SH-SY5Y (cell line): ENCODE measurements at regions not wholly inside any gene's neighbourhood (a gene's known extent, or its start where the extent isn't known, plus 50 kb on each side); places are given as distances from the start of the nearest gene placed in this dataset.

ENCODE experiments used
- GATA2 ChIP-seq: IDR thresholded peaks from 2 replicates; pipeline ENCODE4 v1.6.1; 2011; ENCODE audit warnings: mild to moderate bottlenecking, low read depth, low read length
- GATA3 ChIP-seq: IDR thresholded peaks from 2 replicates; pipeline ENCODE4 v1.6.1; 2011; ENCODE audit warnings: low read depth, mild to moderate bottlenecking, low read length, moderate library complexity

DNA sequence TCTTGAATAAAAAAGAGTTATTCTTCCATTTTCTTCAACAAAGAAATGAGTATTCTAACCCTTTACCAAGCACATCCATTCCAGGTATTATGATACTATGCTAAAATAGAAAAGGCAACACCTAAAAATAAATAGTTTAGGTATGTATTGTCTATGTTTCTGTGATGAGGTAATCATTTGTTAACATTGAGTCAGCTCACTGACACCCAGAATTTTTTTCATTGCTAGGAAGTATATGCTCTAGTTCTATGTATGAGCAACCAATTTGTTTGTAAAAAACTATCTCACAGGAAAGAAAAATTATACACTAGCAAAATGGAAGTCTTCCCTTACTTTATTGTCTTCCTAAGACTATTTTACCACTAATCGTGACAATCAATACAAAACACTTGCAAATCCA is 615.6 kb upstream of the GRIN3A start:
- no peak for TF ChIP-seq GATA2
- no peak for TF ChIP-seq GATA3
